ENCODE measurements at regions not wholly inside any gene's neighbourhood (a gene's known extent, or its start where the extent isn't known, plus 50 kb on each side); places are given as distances from the start of the nearest gene placed in this dataset.

- Mint-ChIP-seq H3K4me3 (ENCODE audit: unreplicated experiment) (no peak overlapping the region), H3K9me3 (ENCODE audit: unreplicated experiment) (no peaks in the 10 kb centered on the region), H3K27me3 (ENCODE audit: unreplicated experiment) (peaks cover 1% of the 10 kb centered on the region), H3K4me1 (ENCODE audit: unreplicated experiment) (no peaks in the 10 kb centered on the region), H3K27ac (ENCODE audit: unreplicated experiment) (no peak overlapping the region), H3K36me3 (ENCODE audit: low read depth, unreplicated experiment) (no peaks in the 10 kb centered on the region)
- TF ChIP-seq CTCF (IDR thresholded peaks at IDR 0.05; ENCODE audit: unreplicated experiment) = no peak
- no peak for DNase-seq (ENCODE audit: low spot score)
These were observed 67.2 kb upstream of the MEGF10 start for GRCh38 chr5:127223256-127223974.

GRCh38 chr5:127227881-127228280 is 62.7 kb upstream of the MEGF10 start:
- no peak for DNase-seq (ENCODE audit: low spot score)
- Mint-ChIP-seq H3K9me3 (ENCODE audit: unreplicated experiment) (no peaks in the 10 kb centered on the region), H3K36me3 (ENCODE audit: low read depth, unreplicated experiment) (no peaks in the 10 kb centered on the region), H3K27ac (ENCODE audit: unreplicated experiment) (no peak overlapping the region), H3K4me1 (ENCODE audit: unreplicated experiment) (peaks cover 28% of the 10 kb centered on the region), H3K27me3 (ENCODE audit: unreplicated experiment) (peaks cover 1% of the 10 kb centered on the region), H3K4me3 (ENCODE audit: unreplicated experiment) (no peak overlapping the region)
- TF ChIP-seq CTCF (IDR thresholded peaks at IDR 0.05; ENCODE audit: unreplicated experiment) = no peak

GRCh38 chr5:127228540-127229184 is 61.9 kb upstream of the MEGF10 start:
- Mint-ChIP-seq H3K27me3 (ENCODE audit: unreplicated experiment) (peaks cover 1% of the 10 kb centered on the region), H3K36me3 (ENCODE audit: low read depth, unreplicated experiment) (no peaks in the 10 kb centered on the region), H3K27ac (ENCODE audit: unreplicated experiment) (no peak overlapping the region)

GRCh38 chr5:127229185-127229889 is 61.3 kb upstream of the MEGF10 start:
- H3K4me3 Mint-ChIP-seq (ENCODE audit: unreplicated experiment) = peak overlapping the region; percentile 58
- DNase-seq (ENCODE audit: low spot score) = peak; percentile 67
- H3K36me3 Mint-ChIP-seq (ENCODE audit: low read depth, unreplicated experiment) = no peaks in the 10 kb centered on the region
- TF ChIP-seq CTCF (IDR thresholded peaks at IDR 0.05; ENCODE audit: unreplicated experiment) = no peak
- peaks cover 28% of the 10 kb centered on the region for H3K4me1 Mint-ChIP-seq (ENCODE audit: unreplicated experiment)
- H3K9me3 Mint-ChIP-seq (ENCODE audit: unreplicated experiment) = no peaks in the 10 kb centered on the region
- peaks cover 1% of the 10 kb centered on the region for H3K27me3 Mint-ChIP-seq (ENCODE audit: unreplicated experiment)
- H3K27ac Mint-ChIP-seq (ENCODE audit: unreplicated experiment) = no peak overlapping the region

More at GRCh38 chr5:127228540-127229184, 61.9 kb upstream of the MEGF10 start:
- no peaks in the 10 kb centered on the region for H3K9me3 Mint-ChIP-seq (ENCODE audit: unreplicated experiment)
- no peak for DNase-seq (ENCODE audit: low spot score)
- peaks cover 28% of the 10 kb centered on the region for H3K4me1 Mint-ChIP-seq (ENCODE audit: unreplicated experiment)
- H3K4me3 Mint-ChIP-seq (ENCODE audit: unreplicated experiment) = peak overlapping the region; percentile 29
- no peak for TF ChIP-seq CTCF (IDR thresholded peaks at IDR 0.05; ENCODE audit: unreplicated experiment)

All from endothelial cell (in vitro differentiated cells).